ENCODE measurements at regions not wholly inside any gene's neighbourhood (a gene's known extent, or its start where the extent isn't known, plus 50 kb on each side); places are given as distances from the start of the nearest gene placed in this dataset.
A peak's percentile ranks its signal among the peaks of the same experiment; 100 is the strongest.

DNA sequence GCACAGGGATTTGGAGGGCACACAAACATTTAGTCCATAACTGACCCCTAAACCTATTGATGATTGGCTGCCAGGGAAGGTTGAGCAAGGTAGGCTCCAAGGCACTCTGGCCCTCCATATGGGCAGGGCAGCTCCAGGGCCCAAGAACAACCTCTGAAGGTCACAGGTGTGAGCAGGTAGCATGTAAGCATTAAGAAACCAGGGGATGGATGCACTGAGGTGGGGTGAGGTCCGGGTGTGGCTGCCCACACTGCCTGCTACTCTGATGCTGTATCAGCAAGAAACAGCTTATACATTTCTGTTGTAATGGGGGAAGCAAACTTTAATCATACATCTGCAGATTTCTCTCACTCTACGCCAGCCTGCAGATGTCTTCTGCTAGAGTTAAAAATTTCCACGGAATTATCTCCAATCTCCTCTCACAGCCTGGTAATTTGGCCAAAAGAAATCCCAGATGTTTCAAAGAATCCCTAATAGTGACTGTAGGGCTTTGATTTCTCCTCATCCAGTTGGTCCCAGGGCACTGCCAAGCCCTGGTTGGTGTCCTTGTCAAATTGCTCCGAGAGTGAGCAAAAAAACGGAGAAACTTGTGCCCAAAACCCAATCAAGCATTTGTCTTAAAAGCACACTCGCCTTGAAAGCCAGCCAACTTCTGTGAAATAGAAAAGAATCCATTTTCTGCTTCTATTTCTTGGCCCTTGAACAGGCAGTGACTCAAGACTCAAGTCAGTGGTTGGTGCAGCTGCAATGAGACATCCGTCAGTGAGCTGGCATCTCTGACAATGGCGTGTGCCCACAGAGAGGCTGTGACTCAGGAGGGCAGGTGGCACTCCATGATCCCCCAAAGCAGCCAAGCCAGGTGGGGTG lies 72.5 kb upstream of the MRI1 start:
- POLR2A ChIA-PET (ENCODE audit: low non-redundant PET): no interaction called here
- no peaks in the 10 kb centered on the region for H3K27me3 ChIP-seq (replicated peaks; ENCODE audit: insufficient read depth, low read depth, low read length, poor library complexity)
- DNase-seq (ENCODE audit: low spot score): no peak
- intact Hi-C loops (cut with micrococcal nuclease; ENCODE audit: unreplicated experiment): no loop called here
- H3K36me3 ChIP-seq (ENCODE audit: insufficient read depth, low read length, poor library complexity, severe bottlenecking): no peaks in the 10 kb centered on the region
- H3K4me3 ChIP-seq (ENCODE audit: low read depth, low read length, poor library complexity, severe bottlenecking): no peak overlapping the region
- H3K4me1 ChIP-seq (ENCODE audit: insufficient read depth, low read length, poor library complexity, severe bottlenecking): no peaks in the 10 kb centered on the region
- H3K9me3 ChIP-seq (ENCODE audit: low read depth, low read length, poor library complexity, severe bottlenecking): no peaks in the 10 kb centered on the region
- BruUV-seq (replicated peaks): no TSS peak
- CTCF ChIA-PET: no interaction called here
- no peak overlapping the region for H3K27ac ChIP-seq (ENCODE audit: low read depth, low read length, poor library complexity, severe bottlenecking)
- TF ChIP-seq, protein P1, sequence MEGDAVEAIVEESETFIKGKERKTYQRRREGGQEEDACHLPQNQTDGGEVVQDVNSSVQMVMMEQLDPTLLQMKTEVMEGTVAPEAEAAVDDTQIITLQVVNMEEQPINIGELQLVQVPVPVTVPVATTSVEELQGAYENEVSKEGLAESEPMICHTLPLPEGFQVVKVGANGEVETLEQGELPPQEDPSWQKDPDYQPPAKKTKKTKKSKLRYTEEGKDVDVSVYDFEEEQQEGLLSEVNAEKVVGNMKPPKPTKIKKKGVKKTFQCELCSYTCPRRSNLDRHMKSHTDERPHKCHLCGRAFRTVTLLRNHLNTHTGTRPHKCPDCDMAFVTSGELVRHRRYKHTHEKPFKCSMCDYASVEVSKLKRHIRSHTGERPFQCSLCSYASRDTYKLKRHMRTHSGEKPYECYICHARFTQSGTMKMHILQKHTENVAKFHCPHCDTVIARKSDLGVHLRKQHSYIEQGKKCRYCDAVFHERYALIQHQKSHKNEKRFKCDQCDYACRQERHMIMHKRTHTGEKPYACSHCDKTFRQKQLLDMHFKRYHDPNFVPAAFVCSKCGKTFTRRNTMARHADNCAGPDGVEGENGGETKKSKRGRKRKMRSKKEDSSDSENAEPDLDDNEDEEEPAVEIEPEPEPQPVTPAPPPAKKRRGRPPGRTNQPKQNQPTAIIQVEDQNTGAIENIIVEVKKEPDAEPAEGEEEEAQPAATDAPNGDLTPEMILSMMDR (conservative IDR thresholded peaks at IDR 0.05; ENCODE audit: low read depth, low read length): no peak
- no peak for TF ChIP-seq EZH2 (IDR thresholded peaks at IDR 0.05; ENCODE audit: borderline replicate concordance, low read depth, low read length, poor library complexity, severe bottlenecking)

DNA sequence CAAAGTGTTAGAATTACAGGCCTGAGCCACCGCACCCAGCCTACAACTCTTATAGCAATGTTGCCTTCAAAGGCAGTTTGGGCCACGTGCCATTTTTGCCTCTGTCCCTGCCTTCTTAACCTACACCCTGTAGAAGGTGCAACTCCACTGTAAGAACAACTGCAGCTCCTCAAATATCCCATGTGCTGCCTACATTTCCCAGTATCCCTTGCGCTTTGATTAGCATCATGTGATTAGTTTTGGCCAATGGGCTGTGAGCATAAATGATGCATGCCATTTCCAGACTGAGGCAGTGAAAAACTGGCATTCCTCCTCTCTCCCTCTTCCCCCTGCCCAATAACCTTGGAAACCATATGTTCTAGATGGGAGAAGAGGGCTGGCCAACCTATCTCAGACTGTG lies 75.2 kb upstream of the MRI1 start:
- Histone ChIP-seq H3K4me3 (ENCODE audit: low read depth, low read length, poor library complexity, severe bottlenecking) (no peak overlapping the region), H3K9me3 (ENCODE audit: low read depth, low read length, poor library complexity, severe bottlenecking) (no peaks in the 10 kb centered on the region), H3K4me1 (ENCODE audit: insufficient read depth, low read length, poor library complexity, severe bottlenecking) (peaks cover 11% of the 10 kb centered on the region), H3K27ac (ENCODE audit: low read depth, low read length, poor library complexity, severe bottlenecking) (no peak overlapping the region), H3K27me3 (replicated peaks; ENCODE audit: insufficient read depth, low read depth, low read length, poor library complexity) (no peaks in the 10 kb centered on the region), H3K36me3 (ENCODE audit: insufficient read depth, low read length, poor library complexity, severe bottlenecking) (no peaks in the 10 kb centered on the region)
- no TSS peak for BruUV-seq (replicated peaks)
- TF ChIP-seq, protein P1 (conservative IDR thresholded peaks at IDR 0.05; ENCODE audit: low read depth, low read length): no peak
- intact Hi-C loops (cut with micrococcal nuclease; ENCODE audit: unreplicated experiment): no loop called here
- ChIA-PET POLR2A (ENCODE audit: low non-redundant PET) (interaction anchor here (0.6 kb wide), 1 partner anchor 1538 kb away, joined by 3 read pairs; no protein-coding TSS in a partner anchor), CTCF (no interaction called here)
- peak; percentile 71 for DNase-seq (ENCODE audit: low spot score)

DNA sequence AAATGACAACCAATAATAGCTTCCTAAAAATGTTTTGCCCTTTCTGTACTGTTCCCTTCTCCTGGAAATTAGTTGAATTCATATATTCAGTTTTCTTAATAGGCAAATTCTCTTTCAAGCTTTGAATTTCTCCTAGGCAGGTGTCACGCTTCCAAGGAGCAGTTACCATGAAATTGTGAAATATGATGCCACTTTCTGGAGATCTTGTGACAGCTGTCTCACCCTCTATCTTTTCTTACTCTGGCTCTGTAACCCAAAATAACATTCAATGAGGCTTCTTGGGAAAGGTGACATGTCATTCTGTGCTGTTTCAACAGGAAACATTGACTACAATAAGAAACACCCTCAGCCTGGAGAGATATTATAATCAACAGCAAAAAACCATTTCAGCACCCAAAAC lies 80.3 kb upstream of the MRI1 start:
- ChIA-PET POLR2A (ENCODE audit: low non-redundant PET) (no interaction called here), CTCF (no interaction called here)
- intact Hi-C loops (cut with micrococcal nuclease; ENCODE audit: unreplicated experiment): no loop called here

More for the DNA sequence above, 80.3 kb upstream of the MRI1 start:
- TF ChIP-seq, protein P1 (conservative IDR thresholded peaks at IDR 0.05; ENCODE audit: low read depth, low read length): no peak
- TF ChIP-seq EZH2 (IDR thresholded peaks at IDR 0.05; ENCODE audit: borderline replicate concordance, low read depth, low read length, poor library complexity, severe bottlenecking): no peak
- Histone ChIP-seq H3K36me3 (ENCODE audit: insufficient read depth, low read length, poor library complexity, severe bottlenecking) (no peaks in the 10 kb centered on the region), H3K27me3 (replicated peaks; ENCODE audit: insufficient read depth, low read depth, low read length, poor library complexity) (no peaks in the 10 kb centered on the region), H3K4me3 (ENCODE audit: low read depth, low read length, poor library complexity, severe bottlenecking) (no peak overlapping the region), H3K27ac (ENCODE audit: low read depth, low read length, poor library complexity, severe bottlenecking) (no peak overlapping the region), H3K4me1 (ENCODE audit: insufficient read depth, low read length, poor library complexity, severe bottlenecking) (peaks cover 11% of the 10 kb centered on the region), H3K9me3 (ENCODE audit: low read depth, low read length, poor library complexity, severe bottlenecking) (peaks cover 7% of the 10 kb centered on the region)
- BruUV-seq (replicated peaks): no TSS peak
- DNase-seq (ENCODE audit: low spot score): no peak
